ENCODE measurements at regions not wholly inside any gene's neighbourhood (a gene's known extent, or its start where the extent isn't known, plus 50 kb on each side); places are given as distances from the start of the nearest gene placed in this dataset.

GRCh38 chr12:73374360-73374759, 1102.2 kb downstream of the TRHDE start:
- no peak for TF ChIP-seq CTCF (IDR thresholded peaks at IDR 0.05)
- TF ChIP-seq POLR2A (IDR thresholded peaks at IDR 0.05) = no peak

Measured in testis (tissue), 2 donors.